Right cardiac atrium (tissue), 5 donors: ENCODE measurements at regions not wholly inside any gene's neighbourhood (a gene's known extent, or its start where the extent isn't known, plus 50 kb on each side); places are given as distances from the start of the nearest gene placed in this dataset.

Experiments
- ATAC-seq, 2 donors: fragments of 200-7000 bp; cut with Tn5 transposase; one replicate each; pipeline versions ENCODE4 v1.8.0 to v1.9.1; 2020; ENCODE audit warnings: moderate library complexity in 2 of 2, mild to moderate bottlenecking in 1 of 2
- DNase-seq, 3 donors: peaks; one replicate each; pipeline ENCODE4 v3.0.0-alpha.2; 2020
- H3K27ac ChIP-seq: one replicate; pipeline ENCODE4 v1.5.1; 2013; ENCODE audit warnings: mild to moderate bottlenecking, low read length, control low read depth, moderate library complexity
- H3K27me3 ChIP-seq: one replicate; pipeline ENCODE4 v1.6.1; 2013; ENCODE audit not compliant: control insufficient read depth, insufficient read depth
- H3K4me1 ChIP-seq: one replicate; pipeline ENCODE4 v1.6.1; 2013; ENCODE audit warnings: low read length; ENCODE audit not compliant: control insufficient read depth, insufficient read depth
- H3K4me3 ChIP-seq: one replicate; pipeline ENCODE4 v1.5.1; 2013; ENCODE audit warnings: low read length, control low read depth
- H3K9me3 ChIP-seq: one replicate; pipeline ENCODE4 v1.6.1; 2013; ENCODE audit warnings: low read length; ENCODE audit not compliant: control insufficient read depth
- WGBS: extraction: QIAGEN DNeasy Blood & Tissue Kit; methylation state at CpG from one replicate; pipeline ENCODE4 v1.1.7; 2013; 5-methylcytosine and 5-hydroxymethylcytosine counted together
- intact Hi-C, 4 donors: fragments of 100-400 bp; cut with DNase I; formaldehyde crosslinking; loops; one replicate each; pipeline versions ENCODE4 v1.11.0 to v1.14.0; 2022 to 2023
- donor health status: healthy with polysubstance abuse.
- donor health status: DM: no; HTN: yes; CAD: no.
- donor health status: DM: no; HTN: no; CAD: no.
- donor health status: DM: no; HTN: yes; CAD: no; lungs with severe emphysema.
- donor health status: DM: yes; HTN: yes; CAD: no.

DNA sequence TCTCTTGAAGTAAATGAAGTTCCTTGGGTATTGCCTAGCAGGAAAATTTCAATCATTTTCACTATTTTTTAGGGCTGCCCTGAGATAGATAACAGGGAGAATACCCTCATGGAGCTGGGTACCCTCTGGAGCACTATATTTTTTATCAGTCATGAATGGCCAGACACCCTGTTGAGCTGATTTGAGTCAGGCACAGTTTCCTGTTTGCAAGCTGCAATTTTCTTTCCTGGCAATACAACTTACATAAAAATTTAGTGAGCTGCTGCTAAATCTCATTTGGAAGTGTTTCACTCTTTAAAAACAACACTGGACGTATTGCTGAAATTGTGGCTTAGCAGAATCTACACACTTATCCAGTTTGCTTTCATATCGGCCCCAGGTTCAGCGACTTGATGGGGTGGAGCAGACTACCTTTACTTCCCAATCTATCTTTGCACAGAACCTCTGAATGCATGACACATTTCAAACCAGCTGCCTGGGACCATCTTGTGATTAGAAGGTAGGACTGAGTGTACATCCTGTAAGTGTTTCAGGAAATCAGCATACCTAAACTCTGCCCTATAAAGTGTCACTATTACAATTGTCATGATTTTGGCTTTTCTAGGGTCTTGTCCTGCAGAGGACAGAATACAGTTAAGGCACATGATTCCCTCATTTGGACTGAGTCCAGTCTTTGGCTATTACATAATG is 125.7 kb upstream of the FAM3C start:
- Histone ChIP-seq H3K4me3 (no peak overlapping the region), H3K27me3 (no peaks in the 10 kb centered on the region), H3K9me3 (no peaks in the 10 kb centered on the region), H3K27ac (no peak overlapping the region), H3K4me1 (no peaks in the 10 kb centered on the region)
- no peak for DNase-seq
- ATAC-seq = no peak
- 65% methylated on average over 3 of the region's 3 CpGs for WGBS
- intact Hi-C loops = no loop called here

- Histone ChIP-seq H3K4me3 (no peak overlapping the region), H3K27ac (no peak overlapping the region), H3K9me3 (no peaks in the 10 kb centered on the region), H3K4me1 (no peaks in the 10 kb centered on the region), H3K27me3 (no peaks in the 10 kb centered on the region)
- no peak for DNase-seq
- intact Hi-C loops = no loop called here
- 85% methylated on average over 1 of the region's 1 CpG for WGBS
- no peak for ATAC-seq
These were observed 124.8 kb upstream of the FAM3C start for GRCh38 chr7:121520911-121521310.

DNA sequence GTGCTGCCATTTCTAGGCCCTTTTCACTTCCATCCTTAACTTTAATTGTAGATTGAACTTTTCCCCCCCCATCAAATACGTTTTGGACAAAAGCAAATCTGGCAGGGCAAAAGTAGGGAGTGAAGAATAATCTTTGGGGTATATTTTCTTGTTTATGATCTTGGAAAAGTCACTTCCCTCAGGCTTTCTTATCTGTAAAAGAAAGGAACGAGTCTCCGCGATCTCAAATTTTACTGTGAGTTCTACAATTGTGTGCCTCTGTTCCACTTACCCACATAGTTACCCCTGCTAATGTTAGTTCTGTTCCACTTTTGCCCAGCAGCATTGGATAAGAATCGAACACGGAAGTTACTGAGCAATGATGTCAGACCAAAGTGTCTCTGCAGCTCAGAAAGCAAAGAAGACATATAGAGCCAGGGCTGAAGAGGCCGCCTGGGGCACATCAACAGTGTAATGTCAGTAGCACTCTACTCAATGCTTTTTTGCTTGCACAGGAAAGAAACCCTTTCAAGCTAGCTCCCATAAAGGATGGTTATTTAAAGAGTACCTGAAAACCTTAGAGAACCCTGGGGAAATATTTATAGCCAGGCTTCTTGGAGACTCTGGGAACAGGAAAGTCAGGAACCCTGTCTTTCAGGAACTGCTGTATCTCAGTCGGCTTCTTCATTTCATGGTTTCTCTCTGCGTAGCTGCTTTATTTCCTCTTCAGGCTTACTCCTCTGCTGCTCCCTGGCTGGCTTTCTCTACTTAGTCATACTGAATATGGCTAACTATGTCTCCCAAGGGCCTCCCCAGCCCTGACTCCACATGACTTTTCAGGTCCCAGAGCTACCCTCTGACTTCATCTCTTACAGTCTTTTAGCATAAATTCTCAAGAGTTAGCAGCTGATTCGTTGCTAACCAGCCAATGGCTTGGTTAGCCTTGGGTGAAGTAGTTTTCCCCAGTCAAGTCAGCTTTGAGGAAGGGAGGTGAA is 123.7 kb upstream of the FAM3C start:
- H3K27me3 ChIP-seq = no peaks in the 10 kb centered on the region
- DNase-seq (peak in 2 of 3 donors; percentile 37 to 41), ATAC-seq (peak; percentile 66 to 80)
- intact Hi-C loops = no loop called here
- H3K9me3 ChIP-seq = no peaks in the 10 kb centered on the region
- 77% methylated on average over 10 of the region's 10 CpGs for WGBS
- H3K4me1 ChIP-seq = no peaks in the 10 kb centered on the region
- H3K27ac ChIP-seq = no peak overlapping the region
- no peak overlapping the region for H3K4me3 ChIP-seq

DNA sequence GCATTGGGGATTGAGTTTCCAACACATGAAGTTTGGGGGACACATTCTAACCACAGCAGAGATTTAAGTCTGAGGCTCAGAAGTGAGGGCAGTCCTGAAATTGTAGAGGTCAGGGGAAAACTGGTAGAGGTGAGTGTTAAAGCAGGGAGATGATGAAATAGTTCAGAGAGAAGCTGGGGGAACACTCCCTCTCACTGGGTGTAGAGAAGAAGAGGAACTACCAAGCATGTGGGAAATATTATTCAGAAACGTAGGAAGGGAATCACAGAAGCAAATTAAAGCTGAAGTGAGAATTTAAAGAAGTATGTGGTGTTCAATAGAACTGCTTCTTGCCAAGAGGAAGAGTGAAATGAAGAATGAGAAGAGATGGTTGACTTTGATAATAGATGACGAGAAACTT is 121.5 kb upstream of the FAM3C start:
- no peak overlapping the region for H3K4me3 ChIP-seq
- H3K27me3 ChIP-seq = no peaks in the 10 kb centered on the region
- 68% methylated on average over 2 of the region's 2 CpGs for WGBS
- DNase-seq (no peak), ATAC-seq (no peak)
- H3K4me1 ChIP-seq = no peaks in the 10 kb centered on the region
- no peak overlapping the region for H3K27ac ChIP-seq
- intact Hi-C loops = no loop called here
- H3K9me3 ChIP-seq = no peaks in the 10 kb centered on the region

GRCh38 chr7:121516821-121517220 is 120.7 kb upstream of the FAM3C start:
- Histone ChIP-seq H3K27ac (no peak overlapping the region), H3K4me3 (no peak overlapping the region), H3K27me3 (no peaks in the 10 kb centered on the region), H3K4me1 (no peaks in the 10 kb centered on the region), H3K9me3 (no peaks in the 10 kb centered on the region)
- ATAC-seq (no peak), DNase-seq (no peak)
- intact Hi-C loops = no loop called here
- WGBS = 69% methylated on average over 1 of the region's 1 CpG

GRCh38 chr7:121515630-121516401 is 119.7 kb upstream of the FAM3C start:
- 87% methylated on average over 7 of the region's 7 CpGs for WGBS

GRCh38 chr7:121515229-121515628 is 119.1 kb upstream of the FAM3C start:
- no peaks in the 10 kb centered on the region for H3K27me3 ChIP-seq
- intact Hi-C loops = no loop called here
- H3K27ac ChIP-seq = no peak overlapping the region
- no peaks in the 10 kb centered on the region for H3K4me1 ChIP-seq
- DNase-seq (no peak), ATAC-seq (no peak)
- 94% methylated on average over 2 of the region's 2 CpGs for WGBS
- no peak overlapping the region for H3K4me3 ChIP-seq
- H3K9me3 ChIP-seq = peaks cover 2% of the 10 kb centered on the region

More at GRCh38 chr7:121515630-121516401, 119.7 kb upstream of the FAM3C start:
- peaks cover 2% of the 10 kb centered on the region for H3K9me3 ChIP-seq
- ATAC-seq (no peak), DNase-seq (no peak)
- no peaks in the 10 kb centered on the region for H3K4me1 ChIP-seq
- no peaks in the 10 kb centered on the region for H3K27me3 ChIP-seq
- no peak overlapping the region for H3K4me3 ChIP-seq
- H3K27ac ChIP-seq = no peak overlapping the region
- intact Hi-C loops = no loop called here

DNA sequence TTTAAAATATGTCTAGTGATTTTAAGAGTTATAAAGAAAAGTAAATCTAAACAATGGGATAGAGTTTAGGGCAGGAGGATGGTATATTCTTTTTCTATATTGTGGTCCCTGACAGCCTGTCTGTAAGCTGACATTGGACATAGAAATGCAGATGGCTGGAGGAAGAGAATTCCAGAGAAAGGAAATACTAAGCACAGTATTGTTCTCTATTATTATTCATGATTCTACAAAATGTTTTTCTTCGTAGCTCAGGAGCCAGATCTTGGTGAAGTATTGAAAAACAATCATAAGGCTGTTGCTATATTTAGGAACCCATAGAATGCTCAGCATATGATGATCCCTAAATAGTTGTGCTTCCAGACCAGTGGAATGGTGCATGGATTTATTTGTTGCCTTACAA is 117.0 kb upstream of the FAM3C start:
- Histone ChIP-seq H3K4me3 (no peak overlapping the region), H3K4me1 (no peaks in the 10 kb centered on the region), H3K27ac (no peak overlapping the region), H3K9me3 (peaks cover 2% of the 10 kb centered on the region), H3K27me3 (no peaks in the 10 kb centered on the region)
- ATAC-seq = no peak
- intact Hi-C loops = no loop called here
- 62% methylated on average over 1 of the region's 1 CpG for WGBS
- DNase-seq = no peak

DNA sequence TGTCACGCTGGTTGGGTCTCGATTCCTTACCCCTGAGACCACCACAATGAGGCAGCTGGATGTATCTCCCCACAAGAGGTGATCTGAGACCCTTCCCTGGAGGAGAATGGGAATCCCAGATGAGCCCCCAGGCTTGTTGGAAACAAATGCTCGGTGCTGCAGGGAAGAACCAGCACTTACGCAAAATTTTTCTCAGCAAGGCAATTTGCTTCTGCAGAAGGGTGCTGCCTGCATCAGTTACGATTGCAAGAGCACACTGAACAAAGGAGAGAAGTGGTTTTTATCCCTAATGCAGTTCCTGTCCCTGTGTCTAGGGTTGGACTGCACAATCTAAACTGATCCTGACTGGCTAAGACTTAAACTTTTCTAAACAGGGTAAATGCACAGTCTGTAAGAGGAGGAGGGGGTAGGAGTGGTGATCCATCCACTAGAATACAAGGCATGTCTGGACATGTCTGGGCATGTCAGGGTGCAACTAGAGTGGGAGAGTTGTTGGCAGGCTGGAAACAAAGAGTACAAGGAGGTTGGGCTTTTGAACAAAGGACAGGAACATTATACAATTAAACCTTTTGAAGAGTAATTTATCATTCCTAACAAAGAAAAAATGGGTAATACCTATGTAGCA is 114.9 kb upstream of the FAM3C start:
- DNase-seq = no peak
- 90% methylated on average over 5 of the region's 5 CpGs for WGBS
- intact Hi-C loops = no loop called here
- H3K4me1 ChIP-seq = no peaks in the 10 kb centered on the region
- no peaks in the 10 kb centered on the region for H3K27me3 ChIP-seq
- H3K27ac ChIP-seq = no peak overlapping the region
- no peak overlapping the region for H3K4me3 ChIP-seq
- ATAC-seq = no peak
- H3K9me3 ChIP-seq = peaks cover 2% of the 10 kb centered on the region

GRCh38 chr7:121510302-121510701 is 114.2 kb upstream of the FAM3C start:
- intact Hi-C loops = no loop called here
- no peaks in the 10 kb centered on the region for H3K4me1 ChIP-seq
- no peak overlapping the region for H3K27ac ChIP-seq
- DNase-seq = no peak
- 93% methylated on average over 2 of the region's 2 CpGs for WGBS
- H3K27me3 ChIP-seq = no peaks in the 10 kb centered on the region
- H3K4me3 ChIP-seq = no peak overlapping the region
- ATAC-seq = no peak
- H3K9me3 ChIP-seq = peaks cover 2% of the 10 kb centered on the region
